ENCODE measurements at regions not wholly inside any gene's neighbourhood (a gene's known extent, or its start where the extent isn't known, plus 50 kb on each side); places are given as distances from the start of the nearest gene placed in this dataset.
A peak's percentile ranks its signal among the peaks of the same experiment; 100 is the strongest.

DNA sequence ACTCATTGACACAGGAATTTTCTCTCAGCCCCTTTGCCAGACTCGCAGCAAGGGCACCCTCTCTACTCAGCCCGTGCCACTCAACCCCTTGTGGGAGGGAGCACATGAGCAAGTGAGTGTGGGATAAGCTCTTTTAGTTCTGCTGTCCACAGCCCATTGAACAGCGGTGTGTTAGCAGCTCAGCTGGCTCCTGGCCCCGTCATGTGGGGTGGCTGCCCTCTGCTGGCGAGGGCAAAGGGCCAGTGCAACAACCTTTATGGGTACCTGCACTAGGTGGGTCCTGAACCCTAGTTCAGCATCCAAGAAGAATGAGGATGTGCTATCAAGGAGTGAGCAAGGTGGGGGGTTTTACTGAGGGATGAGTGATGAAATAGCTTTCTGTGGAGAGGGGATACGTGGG lies 85.0 kb upstream of the ZNF81 start:
- WGBS, 2 experiments (ENCODE audit: low coverage in 1 of 2, low lambda C conversion rate in 2 of 2, missing lambda C conversion rate in 2 of 2) = 0 to 3% methylated on average over 5 to 6 of the region's 6 CpGs
- DNase-seq = peak; percentile 62
- TF ChIP-seq EZH2 (IDR thresholded peaks at IDR 0.05; ENCODE audit: insufficient read depth, poor library complexity, severe bottlenecking) (no peak), EZH2phosphoT487 (IDR thresholded peaks at IDR 0.05; ENCODE audit: insufficient read depth, low read depth) (no peak)

DNA sequence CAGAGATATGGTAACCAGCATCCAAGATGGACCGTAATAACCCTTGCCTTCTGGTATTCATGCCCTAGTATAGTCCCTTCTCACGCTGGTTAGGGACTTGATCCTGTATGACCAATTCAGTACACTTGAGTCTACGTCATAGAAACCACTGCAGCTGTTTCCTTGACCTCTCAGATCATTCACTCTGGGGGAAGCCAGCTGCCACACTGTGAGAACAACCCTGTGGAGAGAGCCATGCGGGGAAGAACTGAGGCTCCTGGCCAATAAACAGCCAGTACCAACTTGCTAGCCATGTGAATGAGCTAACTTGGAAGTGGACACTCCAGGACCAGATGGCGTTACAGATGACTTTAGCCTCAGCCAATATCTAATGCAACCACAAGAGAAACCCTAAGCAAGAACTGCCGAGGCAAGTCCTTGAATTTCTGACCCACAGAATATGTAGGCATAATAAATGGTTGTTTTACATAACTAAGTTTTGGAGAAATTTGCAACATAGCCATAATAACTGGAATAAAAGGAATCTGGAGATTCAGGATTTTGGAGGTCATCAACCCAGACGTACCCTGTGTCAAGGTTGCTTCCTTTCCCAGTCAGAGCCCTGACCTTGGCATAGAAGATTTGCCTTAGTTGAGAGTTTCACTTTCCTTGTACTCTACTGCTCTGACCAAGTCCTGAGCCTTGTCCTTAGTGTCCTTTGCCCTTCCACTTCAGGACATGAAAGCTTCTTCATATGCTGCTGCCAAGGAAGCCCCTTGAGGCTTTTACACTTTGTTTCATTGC lies 87.3 kb upstream of the ZNF81 start:
- H3K9me3 ChIP-seq (ENCODE audit: low read depth) = no peaks in the 10 kb centered on the region
- no peaks in the 10 kb centered on the region for H3K36me3 ChIP-seq (ENCODE audit: low read depth)
- WGBS, 2 experiments (ENCODE audit: low coverage in 1 of 2, low lambda C conversion rate in 2 of 2, missing lambda C conversion rate in 2 of 2) = 40 to 42% methylated on average over 6 of the region's 7 CpGs
- no peaks in the 10 kb centered on the region for H3K27me3 ChIP-seq (replicated peaks; ENCODE audit: insufficient read depth)
- no peak overlapping the region for H3K27ac ChIP-seq
- no peaks in the 10 kb centered on the region for H3F3A ChIP-seq (ENCODE audit: insufficient read depth)
- no peaks in the 10 kb centered on the region for H3K79me2 ChIP-seq (ENCODE audit: insufficient read depth)
- H2AFZ ChIP-seq = no peak overlapping the region
- TF ChIP-seq EZH2 (IDR thresholded peaks at IDR 0.05; ENCODE audit: insufficient read depth, poor library complexity, severe bottlenecking) = no peak
- no peaks in the 10 kb centered on the region for H4K20me1 ChIP-seq (ENCODE audit: insufficient read depth)
- DNase-seq = peak; percentile 9
- H3K9me2 ChIP-seq (ENCODE audit: insufficient read depth) = no peaks in the 10 kb centered on the region
- no peak overlapping the region for H3K4me3 ChIP-seq
- H3K9ac ChIP-seq = no peak overlapping the region
- H3K4me2 ChIP-seq (ENCODE audit: unreplicated experiment) = no peak overlapping the region
- H3K4me1 ChIP-seq (ENCODE audit: insufficient read depth) = no peaks in the 10 kb centered on the region
- in situ Hi-C loops (cut with MboI) = no loop called here

More for the DNA sequence above, 85.0 kb upstream of the ZNF81 start:
- no peaks in the 10 kb centered on the region for H3K36me3 ChIP-seq (ENCODE audit: low read depth)
- no peak overlapping the region for H3K27ac ChIP-seq
- no peak overlapping the region for H3K9ac ChIP-seq
- in situ Hi-C loops (cut with MboI) = no loop called here
- no peaks in the 10 kb centered on the region for H3F3A ChIP-seq (ENCODE audit: insufficient read depth)
- H3K4me2 ChIP-seq (ENCODE audit: unreplicated experiment) = no peak overlapping the region
- H3K9me2 ChIP-seq (ENCODE audit: insufficient read depth) = no peaks in the 10 kb centered on the region
- no peaks in the 10 kb centered on the region for H3K9me3 ChIP-seq (ENCODE audit: low read depth)
- H3K27me3 ChIP-seq (replicated peaks; ENCODE audit: insufficient read depth) = no peaks in the 10 kb centered on the region
- H4K20me1 ChIP-seq (ENCODE audit: insufficient read depth) = no peaks in the 10 kb centered on the region
- H2AFZ ChIP-seq = no peak overlapping the region
- no peak overlapping the region for H3K4me3 ChIP-seq
- H3K79me2 ChIP-seq (ENCODE audit: insufficient read depth) = no peaks in the 10 kb centered on the region
- no peaks in the 10 kb centered on the region for H3K4me1 ChIP-seq (ENCODE audit: insufficient read depth)

DNA sequence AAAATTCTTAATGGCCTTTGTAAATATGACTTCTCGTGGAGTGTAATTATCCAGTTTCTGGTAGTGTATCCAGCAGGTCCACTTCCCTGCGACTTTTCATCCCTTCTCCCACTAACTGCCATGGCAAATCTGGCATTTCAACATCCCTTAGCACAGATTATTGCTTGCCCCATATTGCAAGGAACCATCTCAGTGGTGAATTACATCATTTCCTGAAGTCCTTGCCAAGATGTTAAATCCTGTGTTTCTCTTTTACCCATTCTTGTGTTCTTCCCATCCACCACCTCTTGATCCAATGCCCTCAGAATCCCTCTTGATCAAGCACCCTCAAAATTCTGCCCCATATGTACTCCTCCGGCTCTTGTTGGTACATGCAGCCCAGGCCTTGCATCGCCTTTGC lies 88.1 kb upstream of the ZNF81 start:
- Histone ChIP-seq H3K9ac (no peak overlapping the region), H3K4me2 (ENCODE audit: unreplicated experiment) (no peak overlapping the region), H2AFZ (no peak overlapping the region), H4K20me1 (ENCODE audit: insufficient read depth) (no peaks in the 10 kb centered on the region), H3K9me3 (ENCODE audit: low read depth) (no peaks in the 10 kb centered on the region), H3K4me1 (ENCODE audit: insufficient read depth) (no peaks in the 10 kb centered on the region), H3K27ac (no peak overlapping the region), H3K79me2 (ENCODE audit: insufficient read depth) (no peaks in the 10 kb centered on the region), H3K36me3 (ENCODE audit: low read depth) (no peaks in the 10 kb centered on the region), H3K9me2 (ENCODE audit: insufficient read depth) (no peaks in the 10 kb centered on the region), H3K4me3 (no peak overlapping the region), H3K27me3 (replicated peaks; ENCODE audit: insufficient read depth) (no peaks in the 10 kb centered on the region), H3F3A (ENCODE audit: insufficient read depth) (no peaks in the 10 kb centered on the region)
- TF ChIP-seq EZH2phosphoT487 (IDR thresholded peaks at IDR 0.05; ENCODE audit: insufficient read depth, low read depth) = no peak
- no peak for TF ChIP-seq EZH2 (IDR thresholded peaks at IDR 0.05; ENCODE audit: insufficient read depth, poor library complexity, severe bottlenecking)
- in situ Hi-C loops (cut with MboI) = no loop called here
- peak; percentile 34 for DNase-seq
- 63 to 75% methylated on average over 4 of the region's 4 CpGs for WGBS, 2 experiments (ENCODE audit: low coverage in 1 of 2, low lambda C conversion rate in 2 of 2, missing lambda C conversion rate in 2 of 2)

DNA sequence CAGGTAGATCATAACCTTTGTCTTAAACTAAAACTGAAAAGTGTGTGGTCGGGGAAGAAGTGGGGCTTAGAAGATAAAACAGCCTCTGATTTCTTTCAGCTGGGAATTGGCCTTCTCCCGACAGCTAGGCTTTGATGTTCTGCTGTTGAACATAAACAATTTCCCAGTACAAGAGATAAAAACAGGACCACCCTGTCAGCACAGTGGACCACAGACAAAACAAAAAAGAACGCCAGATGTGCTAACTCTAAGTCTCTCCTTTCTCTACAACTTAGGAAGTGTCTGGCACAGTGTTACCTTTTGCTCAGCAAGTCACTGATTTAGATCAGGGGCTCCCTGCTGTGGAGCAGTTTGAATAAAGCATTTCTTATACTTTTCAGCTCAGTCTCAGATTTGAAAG lies 87.5 kb upstream of the UXT start:
- no peak overlapping the region for H3K4me3 ChIP-seq
- no peaks in the 10 kb centered on the region for H3K9me3 ChIP-seq (ENCODE audit: low read depth)
- H3K4me2 ChIP-seq (ENCODE audit: unreplicated experiment) = no peak overlapping the region
- in situ Hi-C loops (cut with MboI) = no loop called here
- H3K36me3 ChIP-seq (ENCODE audit: low read depth) = no peaks in the 10 kb centered on the region
- DNase-seq = no peak
- H4K20me1 ChIP-seq (ENCODE audit: insufficient read depth) = no peaks in the 10 kb centered on the region
- no peak overlapping the region for H2AFZ ChIP-seq
- no peak overlapping the region for H3K9ac ChIP-seq
- no peak for TF ChIP-seq EZH2phosphoT487 (IDR thresholded peaks at IDR 0.05; ENCODE audit: insufficient read depth, low read depth)
- TF ChIP-seq EZH2 (IDR thresholded peaks at IDR 0.05; ENCODE audit: insufficient read depth, poor library complexity, severe bottlenecking) = no peak
- no peaks in the 10 kb centered on the region; the same call in 1 of the 2 replicates for H3K4me1 ChIP-seq (ENCODE audit: insufficient read depth)
- WGBS, 2 experiments (ENCODE audit: low coverage in 1 of 2, low lambda C conversion rate in 2 of 2, missing lambda C conversion rate in 2 of 2) = 26 to 36% methylated on average over 3 of the region's 3 CpGs
- no peaks in the 10 kb centered on the region for H3K79me2 ChIP-seq (ENCODE audit: insufficient read depth)
- H3K9me2 ChIP-seq (ENCODE audit: insufficient read depth) = no peaks in the 10 kb centered on the region
- no peak overlapping the region for H3K27ac ChIP-seq
- H3F3A ChIP-seq (ENCODE audit: insufficient read depth) = no peaks in the 10 kb centered on the region
- no peaks in the 10 kb centered on the region for H3K27me3 ChIP-seq (replicated peaks; ENCODE audit: insufficient read depth)

Measured in GM23248 (cell line).